Stimulated activated CD4-positive, alpha-beta T cell treated with anti-CD3 and anti-CD28 coated beads, Interleukin-4, amount 100 ng/mL, for 1 hour (primary cell): ENCODE measurements at regions not wholly inside any gene's neighbourhood (a gene's known extent, or its start where the extent isn't known, plus 50 kb on each side); places are given as distances from the start of the nearest gene placed in this dataset.

Experiments used
- DNase-seq: peaks from one replicate; pipeline ENCODE4 v3.0.0-alpha.2; 2020

DNA sequence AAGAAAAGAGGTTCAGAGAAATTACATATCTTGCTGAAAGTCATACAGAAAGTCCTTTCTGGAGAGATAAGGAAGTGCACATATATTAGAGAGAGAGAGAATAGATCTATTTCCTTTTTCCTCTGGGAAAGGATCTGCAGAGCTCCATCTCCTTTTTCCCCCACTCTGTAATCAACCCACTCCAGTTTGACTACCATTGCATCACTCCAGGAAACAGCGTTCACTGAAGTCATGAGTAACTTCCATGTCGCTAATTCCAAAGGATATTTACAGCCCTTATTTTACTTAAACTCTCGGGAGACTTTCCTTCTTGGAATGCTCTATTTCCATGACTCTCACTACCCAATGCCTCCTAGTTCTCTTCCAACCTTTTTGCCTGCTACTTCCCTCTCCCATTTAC, 72.5 kb upstream of the PARP11 start:
- no peak for DNase-seq

DNA sequence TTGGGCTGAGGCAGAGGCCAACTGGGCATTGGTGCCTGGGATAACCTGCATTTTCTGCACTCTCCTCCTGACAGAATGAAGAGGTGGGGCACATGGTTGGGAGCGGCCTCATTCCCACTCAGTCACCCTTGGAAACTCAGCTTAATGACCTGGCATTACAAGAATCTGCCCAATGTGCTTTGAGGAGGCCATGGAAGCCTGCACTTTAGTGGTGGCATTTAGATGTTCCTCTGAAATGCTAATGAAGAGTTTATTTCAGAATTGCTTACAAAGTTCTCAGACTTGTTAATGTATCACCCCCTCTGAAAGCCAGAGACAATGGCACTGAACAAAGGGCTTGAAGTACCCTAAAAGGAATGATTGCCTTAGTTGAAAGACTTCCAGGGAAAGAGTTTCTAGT, 71.4 kb upstream of the PARP11 start:
- DNase-seq = no peak

DNA sequence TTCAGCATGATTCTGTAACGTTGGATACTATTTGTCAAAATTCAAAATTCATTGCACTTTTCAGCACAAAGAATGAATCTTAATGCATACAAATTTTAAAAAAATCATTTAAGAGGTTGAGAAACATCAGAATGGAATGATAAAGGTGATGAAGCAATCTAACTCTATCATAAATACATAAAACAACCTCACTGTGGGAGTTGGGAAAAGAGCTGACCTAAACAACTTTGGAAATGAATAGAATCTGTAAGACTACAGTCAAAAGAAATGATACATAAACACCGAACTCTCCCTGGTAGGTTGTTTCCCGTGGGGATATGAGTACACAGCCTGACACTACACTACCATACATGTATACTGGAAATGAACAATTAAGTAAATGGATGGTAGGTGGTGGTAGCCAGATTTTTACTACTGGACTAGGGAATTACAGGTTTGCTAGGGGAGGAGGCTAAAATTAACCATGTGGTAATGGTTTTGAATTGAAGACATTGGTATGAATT, 64.9 kb upstream of the PARP11 start:
- no peak for DNase-seq

DNA sequence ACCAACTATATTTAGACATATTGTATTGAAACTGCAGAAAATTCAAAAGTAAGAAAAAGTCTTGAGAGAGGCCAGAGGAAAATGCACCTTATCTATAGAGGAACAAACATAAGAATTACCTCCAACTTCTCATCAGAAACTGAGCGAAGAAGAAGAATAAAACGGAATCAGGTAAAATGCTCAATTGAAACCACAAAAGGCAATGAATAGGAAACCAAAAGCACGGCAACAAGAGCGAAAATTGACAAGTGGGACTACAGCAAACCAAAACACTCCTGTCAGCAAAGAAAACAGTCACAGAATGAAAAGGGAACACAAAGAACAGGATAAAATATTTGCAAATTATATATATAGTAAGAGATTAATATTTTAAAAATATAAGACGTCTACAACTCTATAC, 61.9 kb upstream of the PARP11 start:
- no peak for DNase-seq

DNA sequence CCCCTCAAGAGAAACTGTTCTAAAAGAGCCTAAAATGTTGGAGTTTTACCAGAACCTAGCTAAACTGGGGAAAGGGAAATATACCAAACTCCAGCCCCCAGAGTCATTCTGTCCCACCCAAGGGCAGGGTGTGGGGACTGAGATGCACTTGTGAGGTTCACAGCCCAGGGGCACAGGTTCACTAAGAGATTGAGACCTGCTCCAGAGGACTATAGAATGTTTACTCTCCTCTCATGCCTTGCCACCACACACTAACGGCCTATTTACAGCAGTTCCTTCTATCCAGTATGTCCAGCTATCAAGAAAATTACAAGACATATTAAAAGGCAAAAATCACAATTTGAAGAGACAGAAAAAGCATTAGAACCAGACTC, 60.6 kb upstream of the PARP11 start:
- no peak for DNase-seq

- no peak for DNase-seq
Observed at GRCh38 chr12:3933074-3933818, 60.0 kb upstream of the PARP11 start.

DNA sequence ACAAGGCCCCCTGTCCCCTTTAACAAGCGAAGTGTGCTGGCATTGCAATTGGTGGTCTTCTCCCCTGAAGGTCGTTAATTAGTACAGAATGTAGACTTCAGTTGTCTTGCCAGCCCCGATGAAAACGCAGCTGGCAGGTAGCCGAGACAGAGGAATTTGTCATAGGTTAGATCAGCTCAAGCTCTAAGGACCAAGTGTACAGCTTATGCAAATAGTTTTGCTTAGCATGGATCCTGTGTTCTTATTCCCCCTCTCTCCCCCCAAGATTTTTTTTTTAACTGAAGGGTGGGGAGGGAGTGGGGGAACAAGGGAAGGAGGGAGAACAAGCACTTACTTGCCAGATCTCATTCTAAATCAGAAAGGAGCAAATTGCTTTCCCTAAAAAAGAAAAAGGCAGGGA, 58.6 kb upstream of the PARP11 start:
- DNase-seq = no peak

DNA sequence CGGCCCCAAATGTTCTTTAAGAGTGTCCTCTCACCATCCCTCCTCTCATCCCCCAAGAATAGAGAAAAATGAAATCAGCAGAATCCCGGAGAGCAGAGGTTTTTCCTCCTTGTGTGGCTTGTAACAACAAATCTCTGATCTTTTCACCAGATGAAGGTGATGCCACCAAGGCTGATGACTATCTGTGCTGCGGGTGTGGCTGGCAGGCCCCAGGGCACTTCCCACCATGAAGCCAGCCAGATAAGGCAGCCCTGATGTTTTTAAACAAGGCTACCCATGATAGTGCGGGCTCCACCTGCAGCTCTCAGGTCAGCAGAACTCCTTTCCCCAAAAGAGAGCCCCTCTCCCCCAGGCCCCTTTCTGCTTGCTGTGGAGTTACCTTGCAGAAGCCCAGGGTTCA, 58.0 kb upstream of the PARP11 start:
- no peak for DNase-seq

DNA sequence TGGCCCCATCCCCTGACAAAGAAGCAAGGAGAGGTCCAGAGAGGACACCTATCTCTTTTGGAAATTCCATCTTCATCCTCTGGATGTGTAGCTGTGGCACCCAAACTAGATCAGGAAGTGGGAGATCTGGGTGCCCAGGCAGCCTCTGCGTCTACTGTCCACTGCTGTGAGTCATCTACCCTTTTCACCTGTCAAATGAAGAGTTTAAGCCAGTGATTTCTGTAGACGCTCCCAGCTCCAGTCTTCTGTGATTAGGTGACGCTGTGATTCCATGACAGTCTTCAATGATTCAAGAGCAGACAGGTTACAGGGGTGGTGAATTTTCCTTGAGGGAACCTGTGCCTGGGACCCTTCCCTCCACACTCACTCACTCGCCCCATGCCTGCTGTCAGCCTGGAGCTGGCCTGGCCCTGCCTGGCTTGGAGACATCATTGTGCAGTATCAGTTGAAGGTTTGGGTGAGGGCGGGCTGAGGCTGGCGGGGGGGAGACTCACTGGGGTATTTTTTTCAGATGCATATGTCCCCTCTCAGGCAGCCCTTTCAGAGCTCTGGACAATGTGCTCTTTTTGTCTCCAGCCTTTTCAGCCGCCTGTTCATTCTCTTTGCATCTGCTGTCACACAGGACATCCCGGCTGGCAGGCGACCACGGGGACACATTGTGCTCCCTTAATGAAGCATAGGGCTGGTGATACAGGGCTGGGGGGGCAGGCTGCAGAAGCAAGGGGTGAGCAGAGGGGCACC, 56.8 kb upstream of the PARP11 start:
- no peak for DNase-seq

DNA sequence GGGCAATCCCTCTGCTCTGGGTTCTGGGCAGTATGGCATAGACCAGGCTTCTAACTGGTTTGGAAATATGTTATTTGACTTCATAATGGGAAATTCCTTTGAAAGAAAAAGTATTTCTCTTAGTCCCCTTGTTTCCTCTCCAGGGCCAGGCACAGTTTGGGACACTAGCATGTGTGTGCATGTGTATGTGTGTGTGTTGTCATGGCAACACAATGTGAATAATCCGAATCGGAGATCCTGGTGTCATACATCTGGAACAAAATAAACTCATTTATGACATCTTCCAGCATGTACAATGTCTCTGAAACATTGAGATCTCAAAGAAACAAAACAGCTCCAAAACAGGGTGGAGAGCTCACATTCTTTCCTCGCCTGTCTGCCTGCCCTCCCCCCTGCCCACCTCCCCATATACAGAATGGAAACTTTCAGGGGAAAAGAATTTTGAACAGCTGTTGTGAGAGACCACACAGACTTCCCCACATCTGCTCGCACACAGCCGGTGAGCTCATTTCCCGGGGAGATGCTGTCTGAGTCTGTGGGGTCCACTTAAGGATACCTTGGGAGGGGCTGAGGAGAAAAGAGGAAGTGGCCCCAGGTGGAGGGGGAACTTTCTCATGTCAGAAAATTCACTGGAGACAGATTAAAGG, 55.5 kb upstream of the PARP11 start:
- DNase-seq = no peak

DNA sequence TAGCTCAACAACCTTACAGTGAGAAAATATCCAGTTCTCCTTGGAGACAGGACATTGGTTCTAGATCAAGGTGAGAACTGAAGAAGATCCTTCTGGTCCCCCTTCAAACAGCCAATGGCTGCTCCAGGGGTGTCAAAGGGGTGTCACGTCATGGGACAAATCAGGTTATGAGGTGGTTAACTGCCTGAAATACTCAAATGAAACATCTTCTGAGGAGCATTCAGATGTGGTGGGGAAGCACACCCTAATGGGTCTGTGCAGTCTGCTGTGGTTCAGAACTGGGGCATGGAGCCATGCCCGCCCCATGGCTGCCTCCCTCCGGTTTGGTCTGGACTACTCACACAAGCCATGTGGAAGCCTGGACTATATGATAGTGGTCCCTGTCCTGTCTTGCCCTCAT, 52.4 kb upstream of the PARP11 start:
- no peak for DNase-seq

DNA sequence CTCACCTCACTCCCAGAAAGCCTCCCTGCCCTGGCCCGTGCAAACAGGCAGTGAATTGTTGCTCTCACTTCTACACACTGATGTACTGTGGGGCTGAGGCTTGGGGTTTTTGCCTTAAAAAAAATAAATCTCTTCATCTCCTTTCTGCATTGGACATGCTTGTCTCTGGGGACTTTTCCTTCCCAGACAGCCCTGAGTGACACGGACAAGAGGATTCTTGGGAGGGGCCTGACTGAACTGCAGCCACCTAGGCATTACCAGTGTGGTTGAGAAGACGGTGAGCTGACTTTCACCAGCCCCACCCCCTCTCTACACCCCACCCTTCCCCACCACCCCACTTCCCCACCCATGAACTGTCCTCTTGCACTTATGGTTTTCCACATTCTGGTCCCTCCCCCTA, 51.6 kb upstream of the PARP11 start:
- DNase-seq = no peak

DNA sequence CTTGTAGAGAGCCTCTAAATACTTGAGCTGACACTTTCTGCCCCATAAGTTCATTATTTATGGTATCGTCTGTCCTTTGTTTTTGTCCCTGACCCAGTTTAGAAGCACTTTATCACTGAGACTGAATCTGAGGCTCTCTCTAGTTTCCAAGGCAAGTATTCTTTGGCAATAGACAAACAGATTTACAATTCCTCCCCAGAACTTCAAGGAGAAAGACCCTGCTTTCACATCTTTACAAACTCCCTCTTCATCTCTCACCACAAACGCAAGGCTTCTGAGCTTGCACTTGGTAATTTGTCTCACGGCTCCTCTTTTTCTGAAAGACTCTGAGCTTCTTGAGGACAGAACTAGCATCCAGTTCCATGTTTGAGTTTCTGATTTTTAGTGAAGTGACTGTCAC, 49.8 kb upstream of the PARP11 start:
- DNase-seq = no peak
